Gastrocnemius medialis (tissue), 4 donors: ENCODE measurements at regions not wholly inside any gene's neighbourhood (a gene's known extent, or its start where the extent isn't known, plus 50 kb on each side); places are given as distances from the start of the nearest gene placed in this dataset.

ENCODE experiments used
- ATAC-seq, 2 donors: fragments of 150-250 bp; one replicate each; pipeline ENCODE4 v1.9.1; 2016
- DNase-seq, 2 donors: peaks; one replicate each; pipeline ENCODE4 v3.0.0-alpha.2; 2019
- H3K27ac ChIP-seq, 4 donors: fragments of 200-600 bp; sonication (generic); 1 replicate in 1 of 4; 2 replicates in 3 of 4; pipeline ENCODE4 v1.5.1; 2016 to 2018; ENCODE audit warnings: mild to moderate bottlenecking in 2 of 4, moderate library complexity in 1 of 4
- H3K27me3 ChIP-seq, 3 donors: fragments of 200-600 bp; sonication (generic) in 2 of 3; 1 replicate in 1 of 3; 2 replicates in 2 of 3; pipeline versions ENCODE4 v1.5.1 to v1.6.0; 2016 to 2019; ENCODE audit warnings: mild to moderate bottlenecking in 1 of 3, moderate library complexity in 1 of 3
- H3K36me3 ChIP-seq, 2 donors: fragments of 200-600 bp; sonication (generic) in 1 of 2; one replicate each; pipeline ENCODE4 v1.5.1; 2017 to 2018
- H3K4me1 ChIP-seq, 2 donors: fragments of 200-600 bp; sonication (generic) in 1 of 2; one replicate each; pipeline ENCODE4 v1.5.1; 2016 to 2017; ENCODE audit warnings: mild to moderate bottlenecking in 2 of 2
- H3K4me3 ChIP-seq, 4 donors: fragments of 200-600 bp; sonication (generic) in 3 of 4; 1 replicate in 1 of 4; 2 replicates in 3 of 4; pipeline ENCODE4 v1.5.1; 2016 to 2019; ENCODE audit warnings: mild to moderate bottlenecking in 2 of 4
- H3K9me3 ChIP-seq, 3 donors: fragments of 200-600 bp; sonication (generic) in 2 of 3; 1 replicate in 1 of 3; 2 replicates in 2 of 3; pipeline ENCODE4 v1.5.1; 2016 to 2019
- CTCF ChIP-seq, 5 experiments: fragments of 450-650 bp in 3 of 5; fragments of 200-600 bp in 2 of 5; sonication (generic) in 2 of 5; IDR thresholded peaks in 4 of 5; conservative IDR thresholded peaks in 1 of 5; 1 replicate in 4 of 5; 2 replicates in 1 of 5; pipeline ENCODE4 v1.5.1; 2016 to 2019; ENCODE audit warnings: antibody characterized with exemption in 5 of 5, mild to moderate bottlenecking in 3 of 5, moderate library complexity in 3 of 5
- POLR2A ChIP-seq, 2 donors: fragments of 450-650 bp; IDR thresholded peaks; one replicate each; pipeline ENCODE4 v1.6.1; 2017; ENCODE audit warnings: antibody characterized with exemption in 2 of 2, mild to moderate bottlenecking in 2 of 2, moderate library complexity in 2 of 2
- in situ Hi-C, 4 donors: fragments of 200-750 bp; cut with MboI; loops; one replicate each; pipeline versions ENCODE4 v1.15.0 to v1.8.0; 2017; ENCODE audit warnings: low sequenced_read_pairs in 4 of 4
- intact Hi-C: fragments of 100-400 bp; cut with DNase I; formaldehyde crosslinking; loops from one replicate; pipeline ENCODE4 v1.15.1; 2023; ENCODE audit warnings: low total_unique reads

DNA sequence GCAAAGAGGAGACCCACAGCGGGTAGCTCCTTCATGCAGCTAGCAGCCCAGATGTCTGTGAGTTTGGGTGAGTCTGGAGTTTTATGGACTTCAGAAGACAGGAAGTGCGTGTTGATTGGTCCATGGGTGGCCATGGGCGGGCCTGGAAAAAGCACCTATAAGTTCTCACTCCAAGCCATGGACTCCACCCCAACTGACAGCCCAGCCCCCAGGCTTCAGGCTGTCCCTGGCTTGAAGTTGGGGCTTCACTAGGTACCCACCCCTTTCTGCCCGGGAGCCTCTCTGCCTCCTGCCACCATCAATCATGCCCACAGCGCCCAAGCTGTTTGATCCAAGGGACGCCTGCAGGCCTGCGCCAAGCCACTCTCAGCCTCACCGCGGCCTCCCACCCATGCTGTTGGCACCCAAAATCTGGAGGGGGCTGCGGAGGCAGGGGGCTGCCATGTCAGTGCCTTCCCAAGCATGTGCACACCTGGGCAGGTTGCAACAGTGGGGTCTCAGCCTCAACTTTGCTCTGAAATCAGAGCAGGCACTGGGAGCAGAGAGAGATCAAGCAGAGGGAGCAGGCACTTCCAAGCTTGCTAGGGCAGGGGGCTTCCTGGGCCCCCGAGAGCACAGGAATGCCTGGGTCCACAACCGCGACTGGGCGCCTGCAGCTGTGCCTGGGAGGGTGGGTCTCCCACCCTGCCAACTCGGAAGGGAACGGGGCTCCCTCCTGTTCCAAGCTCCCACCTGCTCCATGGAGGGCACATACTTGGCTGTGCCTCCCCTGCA lies 1503.7 kb downstream of the CDH11 start:
- no peaks in the 10 kb centered on the region for H3K27me3 ChIP-seq
- no peak for ATAC-seq
- TF ChIP-seq CTCF (IDR thresholded peaks at IDR 0.05 in 4 of 5, conservative IDR thresholded peaks at IDR 0.05 in 1 of 5) (no peak), POLR2A (IDR thresholded peaks at IDR 0.05) (no peak)
- no peaks in the 10 kb centered on the region for H3K36me3 ChIP-seq
- H3K4me3 ChIP-seq, result no peak overlapping the region
- intact Hi-C loops, result no loop called here
- no peaks in the 10 kb centered on the region for H3K9me3 ChIP-seq
- in situ Hi-C loops, result no loop called here
- no peak for DNase-seq
- no peaks in the 10 kb centered on the region for H3K4me1 ChIP-seq
- H3K27ac ChIP-seq, result no peak overlapping the region

- no peak for TF ChIP-seq POLR2A (IDR thresholded peaks at IDR 0.05)
- TF ChIP-seq CTCF (IDR thresholded peaks at IDR 0.05 in 4 of 5, conservative IDR thresholded peaks at IDR 0.05 in 1 of 5), result no peak
- intact Hi-C loops (no loop called here), in situ Hi-C loops (no loop called here)
- DNase-seq (no peak), ATAC-seq (no peak)
- Histone ChIP-seq H3K27ac (no peak overlapping the region), H3K4me3 (no peak overlapping the region), H3K9me3 (no peaks in the 10 kb centered on the region), H3K4me1 (no peaks in the 10 kb centered on the region), H3K36me3 (no peaks in the 10 kb centered on the region), H3K27me3 (no peaks in the 10 kb centered on the region)
Measured at GRCh38 chr16:63617047-63617989, 1504.5 kb downstream of the CDH11 start.

DNA sequence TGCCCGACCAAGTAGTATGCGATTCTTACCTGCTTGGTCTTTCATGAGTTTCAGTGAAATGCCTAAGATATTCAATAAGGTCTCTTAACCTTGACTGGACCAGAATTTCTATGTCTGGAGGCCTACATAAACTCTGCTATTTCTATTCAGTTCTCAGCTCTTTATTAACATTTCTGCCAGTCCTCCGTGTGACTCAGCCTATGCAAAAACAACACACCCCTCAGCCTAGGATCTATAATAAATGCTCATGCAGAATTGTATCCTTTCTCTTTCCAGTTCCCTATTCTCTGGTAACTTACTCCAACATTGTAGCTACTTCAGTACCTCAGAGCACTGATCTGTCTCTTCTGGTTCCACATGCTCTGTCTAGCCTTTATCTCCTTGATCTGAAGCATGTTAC lies 1507.4 kb downstream of the CDH11 start:
- Histone ChIP-seq H3K9me3 (peaks cover 0 to 9% (median 0%) of the 10 kb centered on the region in 3 donors), H3K4me3 (no peak overlapping the region), H3K36me3 (no peaks in the 10 kb centered on the region), H3K27me3 (no peaks in the 10 kb centered on the region), H3K27ac (no peak overlapping the region), H3K4me1 (no peaks in the 10 kb centered on the region)
- no peak for TF ChIP-seq CTCF (IDR thresholded peaks at IDR 0.05 in 4 of 5, conservative IDR thresholded peaks at IDR 0.05 in 1 of 5)
- no peak for TF ChIP-seq POLR2A (IDR thresholded peaks at IDR 0.05)
- ATAC-seq (no peak), DNase-seq (no peak)
- intact Hi-C loops, result no loop called here
- in situ Hi-C loops, result no loop called here

- Histone ChIP-seq H3K4me3 (no peak overlapping the region), H3K9me3 (peaks cover 0 to 9% (median 0%) of the 10 kb centered on the region in 3 donors), H3K27ac (no peak overlapping the region), H3K4me1 (no peaks in the 10 kb centered on the region), H3K27me3 (no peaks in the 10 kb centered on the region), H3K36me3 (no peaks in the 10 kb centered on the region)
- intact Hi-C loops (no loop called here), in situ Hi-C loops (no loop called here)
- DNase-seq, result no peak
- TF ChIP-seq POLR2A (IDR thresholded peaks at IDR 0.05) (no peak), CTCF (IDR thresholded peaks at IDR 0.05 in 4 of 5, conservative IDR thresholded peaks at IDR 0.05 in 1 of 5) (no peak)
- no peak for ATAC-seq
Measured at GRCh38 chr16:63613701-63614100, 1508.2 kb downstream of the CDH11 start.
